ENCODE measurements at regions not wholly inside any gene's neighbourhood (a gene's known extent, or its start where the extent isn't known, plus 50 kb on each side); places are given as distances from the start of the nearest gene placed in this dataset.

GRCh38 chr18:55139836-55140235, 180.6 kb upstream of the CCDC68 start:
- H3K27me3 ChIP-seq = no peaks in the 10 kb centered on the region
- DNase-seq = no peak
- no peaks in the 10 kb centered on the region for H3K36me3 ChIP-seq
- no peak overlapping the region for H3K4me3 ChIP-seq
- no peak for TF ChIP-seq POLR2A (IDR thresholded peaks at IDR 0.05)
- no peak for TF ChIP-seq CTCF (IDR thresholded peaks at IDR 0.05)
- no peaks in the 10 kb centered on the region for H3K9me3 ChIP-seq
- H3K4me1 ChIP-seq = no peaks in the 10 kb centered on the region
- H3K27ac ChIP-seq = no peak overlapping the region

- DNase-seq = no peak
- no peaks in the 10 kb centered on the region for H3K4me1 ChIP-seq
- H3K27me3 ChIP-seq = no peaks in the 10 kb centered on the region
- H3K4me3 ChIP-seq = no peak overlapping the region
- H3K9me3 ChIP-seq = no peaks in the 10 kb centered on the region
- H3K36me3 ChIP-seq = no peaks in the 10 kb centered on the region
- no peak for TF ChIP-seq CTCF (IDR thresholded peaks at IDR 0.05)
- no peak for TF ChIP-seq POLR2A (IDR thresholded peaks at IDR 0.05)
- no peak overlapping the region for H3K27ac ChIP-seq
Observed at GRCh38 chr18:55139307-55139706, 180.0 kb upstream of the CCDC68 start.

- no peaks in the 10 kb centered on the region for H3K9me3 ChIP-seq
- no peaks in the 10 kb centered on the region for H3K4me1 ChIP-seq
- DNase-seq = no peak
- H3K36me3 ChIP-seq = no peaks in the 10 kb centered on the region
- no peaks in the 10 kb centered on the region for H3K27me3 ChIP-seq
- H3K27ac ChIP-seq = no peak overlapping the region
- no peak overlapping the region for H3K4me3 ChIP-seq
- TF ChIP-seq POLR2A (IDR thresholded peaks at IDR 0.05) (no peak), CTCF (IDR thresholded peaks at IDR 0.05) (no peak)
Observed at GRCh38 chr18:55138401-55138800, 179.1 kb upstream of the CCDC68 start.

- DNase-seq = no peak
- Histone ChIP-seq H3K4me3 (no peak overlapping the region), H3K9me3 (no peaks in the 10 kb centered on the region), H3K27me3 (no peaks in the 10 kb centered on the region), H3K27ac (no peak overlapping the region), H3K4me1 (no peaks in the 10 kb centered on the region), H3K36me3 (no peaks in the 10 kb centered on the region)
- no peak for TF ChIP-seq CTCF (IDR thresholded peaks at IDR 0.05)
- TF ChIP-seq POLR2A (IDR thresholded peaks at IDR 0.05) = no peak
Observed at GRCh38 chr18:55137602-55138001, 178.3 kb upstream of the CCDC68 start.

- no peak overlapping the region for H3K4me3 ChIP-seq
- DNase-seq = no peak
- no peaks in the 10 kb centered on the region for H3K9me3 ChIP-seq
- no peaks in the 10 kb centered on the region for H3K36me3 ChIP-seq
- no peak overlapping the region for H3K27ac ChIP-seq
- H3K27me3 ChIP-seq = no peaks in the 10 kb centered on the region
- no peak for TF ChIP-seq POLR2A (IDR thresholded peaks at IDR 0.05)
- no peak for TF ChIP-seq CTCF (IDR thresholded peaks at IDR 0.05)
- H3K4me1 ChIP-seq = no peaks in the 10 kb centered on the region
Observed at GRCh38 chr18:55136864-55137263, 177.6 kb upstream of the CCDC68 start.

- TF ChIP-seq CTCF (IDR thresholded peaks at IDR 0.05) = no peak
- TF ChIP-seq POLR2A (IDR thresholded peaks at IDR 0.05) = no peak
Observed at GRCh38 chr18:55136258-55136657, 177.0 kb upstream of the CCDC68 start.

More at GRCh38 chr18:55136258-55136657, 177.0 kb upstream of the CCDC68 start:
- Histone ChIP-seq H3K27ac (no peak overlapping the region), H3K9me3 (no peaks in the 10 kb centered on the region), H3K27me3 (no peaks in the 10 kb centered on the region), H3K36me3 (no peaks in the 10 kb centered on the region), H3K4me3 (no peak overlapping the region), H3K4me1 (no peaks in the 10 kb centered on the region)
- DNase-seq = no peak

Measured in Peyer's patch (tissue), 4 donors.